K562 (cell line): ENCODE measurements at regions not wholly inside any gene's neighbourhood (a gene's known extent, or its start where the extent isn't known, plus 50 kb on each side); places are given as distances from the start of the nearest gene placed in this dataset.

ENCODE experiments used
- ATAC-seq: fragments of 200-7000 bp; cut with Tn5 transposase; 3 replicates; pipeline ENCODE4 v1.9.1; 2020; ENCODE audit warnings: moderate library complexity
- BruUV-seq: library from RNA; stranded (reverse); fragments of 400-500 nt; replicated peaks from 2 replicates; lab custom pipeline; 2021; lab: Mats Ljungman, UMichigan
- CTCF ChIA-PET: fragments of 300-600 bp; formaldehyde crosslinking; extraction: SDS; loops from one replicate; lab custom pipeline; 2021; ENCODE audit warnings: low intra/inter-chr PET ratio; lab: Yijun Ruan, JAX
- POLR2A ChIA-PET: fragments of 300-600, 350-650 bp; sonication (Branson Sonifier 250); formaldehyde crosslinking; extraction: SDS; loops from one replicate; lab custom pipeline; 2021; ENCODE audit warnings: antibody characterized with exemption, inconsistent platforms; lab: Yijun Ruan, JAX
- DNase-seq, 4 experiments: peaks; one replicate each; pipeline versions ENCODE4 v3.0.0 to v3.0.0-alpha.2; 2011 to 2018; ENCODE audit warnings: low spot score in 3 of 4, mixed read lengths in 3 of 4; ENCODE audit errors: extremely low read depth in 1 of 4
- FAIRE-seq: peaks from 2 replicates; lab custom pipeline; 2011; peaks lifted over from hg19 to GRCh38; lab: Jason Lieb, UNC
- H2AFZ ChIP-seq: 2 replicates; pipeline ENCODE4 v1.6.0; 2011; ENCODE audit warnings: low read depth, low read length, control low read depth, inconsistent platforms
- H3K27ac ChIP-seq: fragments of 200-600 bp; 3 replicates; pipeline ENCODE4 v1.8.0; 2011; ENCODE audit warnings: low read depth, mild to moderate bottlenecking, control low read depth, inconsistent platforms, low read length, moderate library complexity, mixed read lengths; ENCODE audit errors: extremely low read depth
- H3K27me3 ChIP-seq, 2 experiments: fragments of 300-600 bp in 1 of 2; 2 replicates in 1 of 2; 3 replicates in 1 of 2; pipeline versions ENCODE4 v1.6.0 to v1.8.0; 2011; ENCODE audit warnings: inconsistent platforms in 2 of 2, low read length in 2 of 2, mild to moderate bottlenecking in 1 of 2, mixed read lengths in 1 of 2, moderate library complexity in 1 of 2; ENCODE audit not compliant: control insufficient read depth in 2 of 2, insufficient read depth in 2 of 2
- H3K36me3 ChIP-seq: fragments of 300-600 bp; 3 replicates; pipeline ENCODE4 v1.8.0; 2011; ENCODE audit warnings: mild to moderate bottlenecking, low read length, inconsistent platforms; ENCODE audit not compliant: control insufficient read depth, insufficient read depth
- H3K4me1 ChIP-seq, 2 experiments: fragments of 200-600 bp in 1 of 2; replicated peaks in 1 of 2; 2 replicates in 1 of 2; 3 replicates in 1 of 2; pipeline versions ENCODE4 v1.5.1 to v1.8.0; 2011; ENCODE audit warnings: inconsistent platforms in 2 of 2, low read length in 2 of 2, mild to moderate bottlenecking in 1 of 2, mixed read lengths in 1 of 2, moderate library complexity in 1 of 2; ENCODE audit not compliant: control insufficient read depth in 2 of 2, insufficient read depth in 2 of 2
- H3K4me2 ChIP-seq: 2 replicates; pipeline ENCODE4 v1.6.1; 2011; ENCODE audit warnings: low read length, control low read depth, inconsistent platforms, mixed read lengths; ENCODE audit not compliant: insufficient read depth
- H3K4me3 ChIP-seq: fragments of 200-600 bp; sonication (generic), shearing (Covaris generic); 2 replicates; pipeline ENCODE4 v1.5.1; 2016; ENCODE audit warnings: control low read depth, inconsistent platforms
- H3K79me2 ChIP-seq: fragments of 200-600 bp; 3 replicates; pipeline ENCODE4 v1.8.0; 2011; ENCODE audit warnings: low read length, inconsistent platforms; ENCODE audit not compliant: control insufficient read depth, insufficient read depth
- H3K9ac ChIP-seq, 2 experiments: 2 replicates each; pipeline versions ENCODE4 v1.6.0 to v1.6.1; 2011; ENCODE audit warnings: low read depth in 2 of 2, low read length in 2 of 2, control low read depth in 1 of 2, inconsistent platforms in 1 of 2, mild to moderate bottlenecking in 1 of 2, mixed read lengths in 1 of 2; ENCODE audit not compliant: insufficient read depth in 1 of 2
- H3K9me1 ChIP-seq: one replicate; pipeline ENCODE4 v1.6.0; 2011; ENCODE audit warnings: inconsistent platforms, mild to moderate bottlenecking, low read length, moderate library complexity; ENCODE audit not compliant: control insufficient read depth, insufficient read depth
- H3K9me3 ChIP-seq: replicated peaks from 2 replicates; pipeline ENCODE4 v1.5.1; 2011; ENCODE audit warnings: low read depth, low read length, inconsistent platforms; ENCODE audit not compliant: control insufficient read depth, insufficient read depth
- H4K20me1 ChIP-seq: replicated peaks from 2 replicates; pipeline ENCODE4 v1.6.1; 2011; ENCODE audit warnings: low read length, inconsistent platforms, mixed read lengths; ENCODE audit not compliant: control insufficient read depth, insufficient read depth
- GABPB1 ChIP-seq: sonication (generic); formaldehyde crosslinking; IDR thresholded peaks from 2 replicates; pipeline ENCODE4 v1.8.0; 2022; ENCODE audit warnings: mild to moderate bottlenecking, missing genetic modification reagents
- KDM1A ChIP-seq, 2 experiments: fragments of 450-650 bp; IDR thresholded peaks; 2 replicates each; pipeline ENCODE4 v1.6.1; 2016; ENCODE audit warnings: mild to moderate bottlenecking in 2 of 2
- SMARCE1 ChIP-seq: fragments of 450-650 bp; IDR thresholded peaks from 2 replicates; pipeline ENCODE4 v1.7.1; 2016; ENCODE audit warnings: mild to moderate bottlenecking
- ZEB2 ChIP-seq: fragments of 450-650 bp; IDR thresholded peaks from 2 replicates; pipeline ENCODE4 v1.6.1; 2016
- ZNF318 ChIP-seq, 2 experiments: fragments of 450-650 bp; IDR thresholded peaks; 2 replicates each; pipeline ENCODE4 v1.6.1; 2016; ENCODE audit warnings: mild to moderate bottlenecking in 2 of 2, borderline replicate concordance in 1 of 2, low read depth in 1 of 2, moderate library complexity in 1 of 2
- WGBS: fragments of 100-300 bp; shearing (Covaris generic); methylation state at CpG from one replicate; pipeline ENCODE4 v1.1.6; 2016; ENCODE audit warnings: low coverage, mixed read lengths; ENCODE audit not compliant: insufficient coverage; ENCODE audit errors: missing lambda C conversion rate; 5-methylcytosine and 5-hydroxymethylcytosine counted together
- in situ Hi-C: fragments of 300-500 bp; cut with MboI; formaldehyde crosslinking; loops from 4 replicates; pipeline ENCODE4 v1.15.0; 2018; ENCODE audit warnings: inconsistent platforms, mixed read lengths
- intact Hi-C: fragments of 100-400 bp; cut with micrococcal nuclease; formaldehyde crosslinking; loops from 2 replicates; pipeline ENCODE4 v1.14.2; 2022

- WGBS: 81% methylated on average over 2 of the region's 2 CpGs
These were observed 100.1 kb upstream of the CHD2 start for GRCh38 chr15:92800013-92800412.

More at GRCh38 chr15:92800013-92800412, 100.1 kb upstream of the CHD2 start:
- Histone ChIP-seq H3K27me3 (no peaks in the 10 kb centered on the region), H3K4me2 (no peak overlapping the region), H4K20me1 (no peaks in the 10 kb centered on the region), H3K4me1 (peaks cover 27 to 35% of the 10 kb centered on the region in 2 experiments), H3K4me3 (no peak overlapping the region), H3K9me1 (no peaks in the 10 kb centered on the region), H3K27ac (no peak overlapping the region), H3K9me3 (no peaks in the 10 kb centered on the region), H3K9ac (no peak overlapping the region), H2AFZ (no peak overlapping the region), H3K79me2 (0 out of 3 replicates have a peak, but pooled peaks cover 2% of the 10 kb centered on the region), H3K36me3 (no peaks in the 10 kb centered on the region)
- in situ Hi-C loops: loop anchor here (5.0 kb wide), 1 partner anchor 112 kb away; no protein-coding TSS in a partner anchor
- no peak for DNase-seq
- TF ChIP-seq ZEB2 (no peak), ZNF318 (IDR thresholded peaks at IDR 0.05; ENCODE audit: borderline replicate concordance in 1 of 2, low read depth in 1 of 2) (no peak), SMARCE1 (no peak), GABPB1 (CRISPR knock-in tag) (no peak), KDM1A (IDR thresholded peaks at IDR 0.05) (peak in 1 of 2 experiments; percentile 15; a peak in 1 of 4 replicates)
- no peak for ATAC-seq
- POLR2A ChIA-PET: interaction anchor here (2.5 kb wide), 1 partner anchor 11 kb away, joined by 9 read pairs; no protein-coding TSS in a partner anchor
- intact Hi-C loops: no loop called here
- no peak for FAIRE-seq
- CTCF ChIA-PET: interaction anchor here (1.6 kb wide), 1 partner anchor 118 kb away, joined by 3 read pairs; no protein-coding TSS in a partner anchor
- BruUV-seq: no TSS peak
